Stomach (tissue), 8 donors: ENCODE measurements at regions not wholly inside any gene's neighbourhood (a gene's known extent, or its start where the extent isn't known, plus 50 kb on each side); places are given as distances from the start of the nearest gene placed in this dataset.

Experiments
- DNase-seq, 2 donors: peaks; one replicate each; pipeline versions ENCODE4 v3.0.0 to v3.0.0-alpha.2; 2013 to 2019
- H3K27ac ChIP-seq, 5 donors: fragments of 200-600 bp in 4 of 5; sonication (generic) in 4 of 5; one replicate each; pipeline ENCODE4 v1.5.1; 2013 to 2019; ENCODE audit warnings: mild to moderate bottlenecking in 1 of 5, moderate library complexity in 1 of 5
- H3K27me3 ChIP-seq, 3 donors: fragments of 200-600 bp; sonication (generic); one replicate each; pipeline ENCODE4 v1.5.1; 2017 to 2019; ENCODE audit warnings: mixed run types in 1 of 3
- H3K36me3 ChIP-seq, 4 donors: fragments of 200-600 bp; sonication (generic); 1 replicate in 3 of 4; 2 replicates in 1 of 4; pipeline ENCODE4 v1.5.1; 2016 to 2019
- H3K4me1 ChIP-seq, 4 donors: fragments of 200-600 bp; sonication (generic); one replicate each; pipeline ENCODE4 v1.5.1; 2016 to 2019
- H3K4me3 ChIP-seq, 4 donors: fragments of 200-600 bp; sonication (generic) in 3 of 4; one replicate each; pipeline ENCODE4 v1.5.1; 2016 to 2019; ENCODE audit warnings: mild to moderate bottlenecking in 1 of 4
- H3K9me3 ChIP-seq, 4 donors: fragments of 200-600 bp; sonication (generic); one replicate each; pipeline ENCODE4 v1.5.1; 2016 to 2019
- EP300 ChIP-seq: sonication (generic); formaldehyde crosslinking; IDR thresholded peaks from one replicate; pipeline ENCODE4 v1.6.1; 2017; ENCODE audit warnings: antibody characterized with exemption
- POLR2A ChIP-seq, 4 donors: fragments of 450-650 bp; IDR thresholded peaks; one replicate each; pipeline ENCODE4 v1.6.1; 2016; ENCODE audit warnings: antibody characterized with exemption in 4 of 4, control low read depth in 2 of 4, mild to moderate bottlenecking in 1 of 4, moderate library complexity in 1 of 4
- POLR2AphosphoS5 ChIP-seq, 3 donors: sonication (generic); formaldehyde crosslinking; IDR thresholded peaks; one replicate each; pipeline ENCODE4 v1.6.1; 2016; ENCODE audit warnings: antibody characterized with exemption in 3 of 3
- WGBS, 5 donors: extraction: QIAGEN DNeasy Blood & Tissue Kit in 3 of 5; methylation state at CpG; one replicate each; pipeline versions ENCODE4 v1.1.5 to v1.1.7; 2013 to 2018; 5-methylcytosine and 5-hydroxymethylcytosine counted together
- intact Hi-C: fragments of 100-400 bp; cut with DNase I; formaldehyde crosslinking; loops from one replicate; pipeline ENCODE4 v1.15.1; 2023; ENCODE audit warnings: low total_unique reads
- TF ChIP-seq, protein P1 (sequence below), 7 experiments: fragments of 450-650 bp in 4 of 7; fragments of 200-600 bp in 3 of 7; sonication (generic) in 3 of 7; IDR thresholded peaks; one replicate each; pipeline ENCODE4 v1.5.1; 2016 to 2019; ENCODE audit warnings: antibody characterized with exemption in 7 of 7, control low read depth in 2 of 7, mild to moderate bottlenecking in 1 of 7
- donor health status: healthy with polysubstance abuse.
- donor health status: Bipolar disorder and iron deficiency.
- donor health status: healthy.

DNA sequence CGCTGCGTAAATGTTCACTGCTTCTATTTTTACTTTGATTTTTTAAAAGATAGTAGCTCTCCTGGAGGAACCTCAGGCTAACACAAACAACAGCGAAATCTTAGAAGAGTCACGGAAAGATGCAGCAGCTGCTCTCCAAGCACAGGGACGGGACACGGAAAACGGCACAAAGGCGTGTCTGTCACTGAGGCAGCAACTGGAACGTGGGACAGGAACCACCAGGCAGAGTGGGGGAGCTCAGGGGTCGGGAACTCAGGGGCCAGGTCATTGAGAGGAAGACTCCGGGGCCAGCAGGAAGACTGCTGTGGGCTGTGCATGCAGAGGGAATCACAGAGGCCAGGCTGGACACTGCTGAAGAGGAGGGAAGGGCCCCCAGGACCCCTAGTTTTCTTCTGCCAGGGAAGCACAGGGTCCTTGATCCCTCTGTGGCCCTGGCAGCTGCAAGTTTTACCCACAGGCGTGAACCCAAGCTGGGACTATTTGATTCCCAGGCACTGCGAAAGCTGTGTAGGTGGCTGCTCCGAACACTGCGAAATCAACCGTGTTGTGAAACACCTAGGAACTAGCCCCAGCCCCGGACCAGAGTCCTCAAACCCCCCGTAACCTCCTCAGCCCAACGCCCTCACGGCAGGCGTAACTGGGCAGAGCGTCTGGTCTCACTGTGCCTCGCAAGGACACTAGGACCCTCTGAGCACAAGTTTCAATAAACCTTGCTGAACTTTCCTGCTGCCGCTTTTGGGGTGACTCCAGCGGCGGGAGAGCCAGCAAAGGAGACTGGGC lies 263.0 kb downstream of the EIPR1 start:
- TF ChIP-seq, protein P1, sequence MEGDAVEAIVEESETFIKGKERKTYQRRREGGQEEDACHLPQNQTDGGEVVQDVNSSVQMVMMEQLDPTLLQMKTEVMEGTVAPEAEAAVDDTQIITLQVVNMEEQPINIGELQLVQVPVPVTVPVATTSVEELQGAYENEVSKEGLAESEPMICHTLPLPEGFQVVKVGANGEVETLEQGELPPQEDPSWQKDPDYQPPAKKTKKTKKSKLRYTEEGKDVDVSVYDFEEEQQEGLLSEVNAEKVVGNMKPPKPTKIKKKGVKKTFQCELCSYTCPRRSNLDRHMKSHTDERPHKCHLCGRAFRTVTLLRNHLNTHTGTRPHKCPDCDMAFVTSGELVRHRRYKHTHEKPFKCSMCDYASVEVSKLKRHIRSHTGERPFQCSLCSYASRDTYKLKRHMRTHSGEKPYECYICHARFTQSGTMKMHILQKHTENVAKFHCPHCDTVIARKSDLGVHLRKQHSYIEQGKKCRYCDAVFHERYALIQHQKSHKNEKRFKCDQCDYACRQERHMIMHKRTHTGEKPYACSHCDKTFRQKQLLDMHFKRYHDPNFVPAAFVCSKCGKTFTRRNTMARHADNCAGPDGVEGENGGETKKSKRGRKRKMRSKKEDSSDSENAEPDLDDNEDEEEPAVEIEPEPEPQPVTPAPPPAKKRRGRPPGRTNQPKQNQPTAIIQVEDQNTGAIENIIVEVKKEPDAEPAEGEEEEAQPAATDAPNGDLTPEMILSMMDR (IDR thresholded peaks at IDR 0.05) = no peak
- TF ChIP-seq EP300 (no peak), POLR2A (IDR thresholded peaks at IDR 0.05) (no peak), POLR2AphosphoS5 (IDR thresholded peaks at IDR 0.05) (no peak)
- 76 to 90% (median 87%) methylated on average over 23 to 26 of the region's 26 CpGs for WGBS, 5 donors
- Histone ChIP-seq H3K4me1 (no peaks in the 10 kb centered on the region), H3K36me3 (no peaks in the 10 kb centered on the region), H3K9me3 (no peaks in the 10 kb centered on the region), H3K27me3 (no peaks in the 10 kb centered on the region), H3K4me3 (no peak overlapping the region), H3K27ac (no peak overlapping the region)
- no peak for DNase-seq
- intact Hi-C loops = no loop called here

DNA sequence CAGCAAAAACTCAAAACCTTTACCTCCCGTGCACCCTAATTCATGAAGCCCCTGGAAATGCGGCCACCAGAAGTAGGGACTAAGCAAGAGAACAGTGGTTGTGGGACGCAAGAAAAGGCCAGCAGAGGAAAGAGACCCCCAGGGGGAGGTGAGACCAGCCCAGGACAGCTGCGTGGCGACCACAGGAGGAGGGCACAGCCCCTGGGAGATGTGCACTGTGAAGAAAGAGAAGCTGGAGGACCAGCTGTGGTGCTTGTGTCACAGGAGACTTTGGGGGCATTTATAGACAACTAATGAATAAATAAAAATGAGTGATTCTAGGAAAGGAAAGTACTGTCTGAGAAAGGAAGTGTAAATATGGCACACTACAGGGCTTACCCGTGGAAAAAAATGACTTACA lies 263.8 kb downstream of the EIPR1 start:
- TF ChIP-seq, protein P1 (IDR thresholded peaks at IDR 0.05) = no peak
- TF ChIP-seq EP300 = no peak
- no peak for TF ChIP-seq POLR2AphosphoS5 (IDR thresholded peaks at IDR 0.05)
- no peak for TF ChIP-seq POLR2A (IDR thresholded peaks at IDR 0.05)
- 70 to 90% (median 86%) methylated on average over 6 of the region's 6 CpGs for WGBS, 5 donors
- H3K27me3 ChIP-seq = no peaks in the 10 kb centered on the region
- intact Hi-C loops = no loop called here
- H3K4me1 ChIP-seq = no peaks in the 10 kb centered on the region
- H3K4me3 ChIP-seq = no peak overlapping the region
- no peaks in the 10 kb centered on the region for H3K9me3 ChIP-seq
- H3K27ac ChIP-seq = no peak overlapping the region
- no peaks in the 10 kb centered on the region for H3K36me3 ChIP-seq
- no peak for DNase-seq

DNA sequence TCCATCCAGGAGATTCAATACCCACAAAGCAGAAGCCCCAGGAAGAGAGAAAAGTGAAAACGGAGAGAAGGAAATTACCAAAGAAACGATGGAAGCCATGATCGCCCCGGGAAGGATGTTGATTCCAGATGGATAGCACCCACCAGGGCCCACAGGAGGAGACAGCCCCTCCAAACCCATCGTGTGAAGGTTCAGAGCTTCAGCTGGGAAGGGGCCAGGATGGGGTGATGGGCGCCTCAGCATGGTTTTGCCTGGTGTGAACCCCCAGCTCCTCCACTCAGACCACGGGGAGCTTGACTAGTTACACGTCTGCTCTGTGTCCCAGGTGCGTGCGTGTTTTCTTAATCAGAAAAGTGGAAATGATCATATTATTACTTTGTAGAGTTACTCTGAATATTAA lies 264.5 kb downstream of the EIPR1 start:
- no peak for DNase-seq
- Histone ChIP-seq H3K36me3 (no peaks in the 10 kb centered on the region), H3K27me3 (no peaks in the 10 kb centered on the region), H3K4me3 (no peak overlapping the region), H3K27ac (no peak overlapping the region), H3K9me3 (no peaks in the 10 kb centered on the region), H3K4me1 (no peaks in the 10 kb centered on the region)
- intact Hi-C loops = no loop called here
- WGBS, 5 donors = 90 to 92% (median 92%) methylated on average over 10 of the region's 10 CpGs
- no peak for TF ChIP-seq POLR2AphosphoS5 (IDR thresholded peaks at IDR 0.05)
- no peak for TF ChIP-seq EP300
- TF ChIP-seq, protein P1 (IDR thresholded peaks at IDR 0.05) = no peak
- no peak for TF ChIP-seq POLR2A (IDR thresholded peaks at IDR 0.05)

DNA sequence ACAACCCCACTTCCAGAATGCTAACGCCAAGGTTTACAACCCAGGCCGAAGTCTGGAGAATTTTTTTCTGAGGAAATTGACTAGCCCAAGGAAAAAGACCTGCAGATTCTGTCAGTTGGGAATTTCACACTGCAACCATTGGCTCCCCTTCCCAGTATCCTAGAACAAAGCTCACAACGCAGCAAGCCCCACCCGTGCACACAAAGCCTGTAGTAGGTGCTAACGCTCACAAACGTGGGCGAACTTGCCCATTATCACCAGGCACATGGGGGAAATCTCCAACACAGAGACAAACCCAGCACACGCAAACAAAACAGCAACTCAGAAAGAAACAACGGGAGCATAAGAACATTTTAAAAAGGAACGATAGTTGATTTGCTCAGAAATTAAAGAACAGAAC lies 265.1 kb downstream of the EIPR1 start:
- no peak for DNase-seq
- 69 to 84% (median 74%) methylated on average over 10 of the region's 10 CpGs for WGBS, 5 donors
- TF ChIP-seq POLR2A (IDR thresholded peaks at IDR 0.05) (no peak), POLR2AphosphoS5 (IDR thresholded peaks at IDR 0.05) (no peak), EP300 (no peak)
- TF ChIP-seq, protein P1 (IDR thresholded peaks at IDR 0.05) = no peak
- Histone ChIP-seq H3K4me1 (no peaks in the 10 kb centered on the region), H3K27me3 (no peaks in the 10 kb centered on the region), H3K9me3 (no peaks in the 10 kb centered on the region), H3K27ac (no peak overlapping the region), H3K4me3 (no peak overlapping the region), H3K36me3 (no peaks in the 10 kb centered on the region)
- intact Hi-C loops = no loop called here
